GM12878 (cell line): ENCODE measurements at regions not wholly inside any gene's neighbourhood (a gene's known extent, or its start where the extent isn't known, plus 50 kb on each side); places are given as distances from the start of the nearest gene placed in this dataset.

Experiments
- BACH1 ChIP-seq: fragments of 450-650 bp; IDR thresholded peaks from 2 replicates; pipeline ENCODE4 v1.6.1; 2017; ENCODE audit warnings: mild to moderate bottlenecking, borderline replicate concordance
- CTCF ChIP-seq, 3 experiments: IDR thresholded peaks in 2 of 3; conservative IDR thresholded peaks in 1 of 3; 2 replicates each; pipeline ENCODE4 v1.5.1; 2011; ENCODE audit warnings: low read depth in 3 of 3, low read length in 3 of 3, mild to moderate bottlenecking in 3 of 3, control low read depth in 2 of 3, moderate library complexity in 2 of 3, inconsistent platforms in 1 of 3, mixed read lengths in 1 of 3; ENCODE audit not compliant: control insufficient read depth in 2 of 3, insufficient read depth in 1 of 3; ENCODE audit errors: extremely low read depth in 1 of 3
- FOS ChIP-seq: IDR thresholded peaks from 3 replicates; pipeline ENCODE4 v1.6.1; 2011; ENCODE audit warnings: borderline replicate concordance; ENCODE audit not compliant: insufficient read length; ENCODE audit errors: extremely low read depth
- FOXK2 ChIP-seq: fragments of 450-650 bp; IDR thresholded peaks from 2 replicates; pipeline ENCODE4 v1.6.1; 2017; ENCODE audit warnings: mild to moderate bottlenecking, moderate library complexity
- POLR2AphosphoS5 ChIP-seq: IDR thresholded peaks from 2 replicates; pipeline ENCODE4 v1.6.1; 2011; ENCODE audit warnings: mild to moderate bottlenecking, low read length, inconsistent platforms
- REST ChIP-seq: IDR thresholded peaks from 2 replicates; pipeline ENCODE4 v1.6.1; 2012; ENCODE audit warnings: mild to moderate bottlenecking, low read depth, low read length
- TAF1 ChIP-seq: IDR thresholded peaks from 2 replicates; pipeline ENCODE4 v1.6.1; 2011; ENCODE audit warnings: mild to moderate bottlenecking, low read depth, low read length, borderline replicate concordance
- TCF12 ChIP-seq: IDR thresholded peaks from 2 replicates; pipeline ENCODE4 v1.6.1; 2011; ENCODE audit warnings: low read depth, mild to moderate bottlenecking, low read length
- YY1 ChIP-seq: IDR thresholded peaks from 2 replicates; pipeline ENCODE4 v1.6.1; 2011; ENCODE audit warnings: low read depth, mild to moderate bottlenecking, low read length
- ZBTB33 ChIP-seq: fragments of 450-650 bp; IDR thresholded peaks from 2 replicates; pipeline ENCODE4 v1.6.1; 2017; ENCODE audit warnings: mild to moderate bottlenecking
- ZNF622 ChIP-seq: fragments of 450-650 bp; IDR thresholded peaks from 2 replicates; pipeline ENCODE4 v1.6.1; 2017; ENCODE audit warnings: mild to moderate bottlenecking, inconsistent platforms
- ZSCAN29 ChIP-seq: fragments of 450-650 bp; IDR thresholded peaks from 2 replicates; pipeline ENCODE4 v1.6.1; 2017; ENCODE audit warnings: mild to moderate bottlenecking, moderate library complexity

GRCh38 chr6:122871079-122871478, 82.0 kb downstream of the SMPDL3A start:
- TF ChIP-seq CTCF (IDR thresholded peaks at IDR 0.05 in 2 of 3, conservative IDR thresholded peaks at IDR 0.05 in 1 of 3; ENCODE audit: control insufficient read depth in 2 of 3, extremely low read depth in 1 of 3, insufficient read depth in 1 of 3, low read depth in 3 of 3, low read length in 3 of 3), result no peak
- TF ChIP-seq TCF12, result no peak
- no peak for TF ChIP-seq TAF1
- TF ChIP-seq FOXK2, result no peak
- no peak for TF ChIP-seq POLR2AphosphoS5
- no peak for TF ChIP-seq FOS
- no peak for TF ChIP-seq REST
- no peak for TF ChIP-seq YY1
- no peak for TF ChIP-seq BACH1
- no peak for TF ChIP-seq ZNF622
- no peak for TF ChIP-seq ZBTB33
- no peak for TF ChIP-seq ZSCAN29
